RWPE1 (cell line): ENCODE measurements at regions not wholly inside any gene's neighbourhood (a gene's known extent, or its start where the extent isn't known, plus 50 kb on each side); places are given as distances from the start of the nearest gene placed in this dataset.

Experiments used
- CTCF ChIA-PET: fragments of 350-600 bp; sonication (Branson Sonifier 250); formaldehyde crosslinking; extraction: SDS; loops from one replicate; lab custom pipeline; 2021; lab: Yijun Ruan, JAX
- POLR2A ChIA-PET: fragments of 400-600 bp; formaldehyde crosslinking; extraction: SDS; loops from one replicate; lab custom pipeline; 2020; ENCODE audit warnings: antibody characterized with exemption; ENCODE audit not compliant: low non-redundant PET; lab: Yijun Ruan, JAX
- DNase-seq: peaks from one replicate; pipeline ENCODE4 v3.0.0; 2012; ENCODE audit warnings: low spot score
- H3K27ac ChIP-seq: fragments of 450-650 bp; 2 replicates; pipeline ENCODE4 v1.5.1; 2017
- TF ChIP-seq, protein P1 (sequence below): fragments of 450-650 bp; conservative IDR thresholded peaks from 2 replicates; pipeline ENCODE4 v1.5.1; 2017; ENCODE audit warnings: low read depth, mild to moderate bottlenecking

DNA sequence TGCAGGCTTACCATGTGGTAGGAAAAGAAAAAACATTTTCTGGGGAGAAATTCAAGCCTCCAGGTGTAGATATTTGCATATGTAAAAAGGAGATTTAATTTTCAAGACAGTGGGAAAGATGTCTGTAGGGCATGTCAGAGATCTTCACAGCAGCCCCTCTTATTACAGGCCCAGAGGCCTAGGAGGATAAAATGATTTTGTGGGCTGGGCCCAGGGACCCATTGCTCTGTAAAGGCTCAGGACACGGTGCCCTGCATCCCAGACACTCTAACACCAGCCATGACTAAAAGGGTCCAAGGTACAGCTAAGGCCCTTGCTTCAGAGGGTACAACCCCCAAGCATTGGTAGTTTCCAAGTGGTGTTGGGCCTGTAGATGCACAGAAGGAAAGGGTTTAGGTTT lies 680.1 kb downstream of the IGSF11 start:
- TF ChIP-seq, protein P1, sequence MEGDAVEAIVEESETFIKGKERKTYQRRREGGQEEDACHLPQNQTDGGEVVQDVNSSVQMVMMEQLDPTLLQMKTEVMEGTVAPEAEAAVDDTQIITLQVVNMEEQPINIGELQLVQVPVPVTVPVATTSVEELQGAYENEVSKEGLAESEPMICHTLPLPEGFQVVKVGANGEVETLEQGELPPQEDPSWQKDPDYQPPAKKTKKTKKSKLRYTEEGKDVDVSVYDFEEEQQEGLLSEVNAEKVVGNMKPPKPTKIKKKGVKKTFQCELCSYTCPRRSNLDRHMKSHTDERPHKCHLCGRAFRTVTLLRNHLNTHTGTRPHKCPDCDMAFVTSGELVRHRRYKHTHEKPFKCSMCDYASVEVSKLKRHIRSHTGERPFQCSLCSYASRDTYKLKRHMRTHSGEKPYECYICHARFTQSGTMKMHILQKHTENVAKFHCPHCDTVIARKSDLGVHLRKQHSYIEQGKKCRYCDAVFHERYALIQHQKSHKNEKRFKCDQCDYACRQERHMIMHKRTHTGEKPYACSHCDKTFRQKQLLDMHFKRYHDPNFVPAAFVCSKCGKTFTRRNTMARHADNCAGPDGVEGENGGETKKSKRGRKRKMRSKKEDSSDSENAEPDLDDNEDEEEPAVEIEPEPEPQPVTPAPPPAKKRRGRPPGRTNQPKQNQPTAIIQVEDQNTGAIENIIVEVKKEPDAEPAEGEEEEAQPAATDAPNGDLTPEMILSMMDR, result no peak
- POLR2A ChIA-PET, result no interaction called here
- H3K27ac ChIP-seq, result no peak overlapping the region
- no peak for DNase-seq
- CTCF ChIA-PET, result no interaction called here

DNA sequence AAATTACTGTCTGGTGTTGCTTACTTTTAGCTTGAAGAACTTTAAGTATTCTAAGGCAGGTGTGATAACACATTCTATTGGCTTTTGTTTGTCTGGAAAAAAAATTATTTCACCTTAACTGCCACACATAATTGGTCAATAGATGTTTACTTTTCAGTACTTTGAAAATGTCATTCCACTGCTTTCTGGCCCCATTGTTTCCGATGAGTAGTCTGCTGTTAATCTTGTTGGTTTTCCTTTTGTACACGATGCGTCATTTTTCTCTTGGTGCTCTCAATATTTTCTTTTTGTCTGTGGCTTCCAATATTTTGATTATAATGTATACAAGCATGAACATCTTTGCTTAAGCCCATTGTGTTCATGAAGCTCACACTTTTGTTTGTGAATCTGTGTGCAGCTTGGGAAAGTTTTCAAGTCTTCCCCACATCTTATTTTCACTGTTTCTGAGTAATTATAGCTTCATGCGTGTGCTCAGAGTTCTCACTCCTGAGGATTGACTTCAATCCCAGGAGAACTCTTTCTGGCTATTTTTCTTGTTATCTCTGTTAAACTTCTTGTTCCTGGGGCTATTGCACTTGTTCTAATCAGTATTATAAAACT lies 664.7 kb downstream of the IGSF11 start:
- H3K27ac ChIP-seq, result no peak overlapping the region
- POLR2A ChIA-PET, result no interaction called here
- TF ChIP-seq, protein P1, result no peak
- DNase-seq, result no peak
- CTCF ChIA-PET, result no interaction called here

DNA sequence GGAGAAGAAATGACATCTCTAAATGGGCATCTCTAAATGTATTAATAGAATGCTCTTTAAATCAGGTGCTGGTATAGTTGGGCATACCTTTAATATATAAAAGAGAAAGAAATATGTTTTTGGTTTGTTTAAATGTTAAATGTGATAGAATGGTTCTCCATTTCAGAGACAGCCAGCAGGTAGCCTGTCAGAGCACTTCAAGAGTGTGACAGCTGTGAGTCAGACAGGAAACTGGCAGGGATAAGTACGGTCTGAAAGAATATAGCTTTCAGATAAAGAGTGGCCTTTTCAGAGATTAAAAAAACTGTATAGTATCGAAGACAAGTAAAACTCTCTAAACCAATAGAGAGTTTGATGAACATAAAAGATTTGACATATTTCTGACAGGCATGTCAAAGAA lies 654.1 kb downstream of the IGSF11 start:
- ChIA-PET CTCF (no interaction called here), POLR2A (no interaction called here)
- TF ChIP-seq, protein P1, result no peak
- DNase-seq, result peak; percentile 2
- H3K27ac ChIP-seq, result no peak overlapping the region

DNA sequence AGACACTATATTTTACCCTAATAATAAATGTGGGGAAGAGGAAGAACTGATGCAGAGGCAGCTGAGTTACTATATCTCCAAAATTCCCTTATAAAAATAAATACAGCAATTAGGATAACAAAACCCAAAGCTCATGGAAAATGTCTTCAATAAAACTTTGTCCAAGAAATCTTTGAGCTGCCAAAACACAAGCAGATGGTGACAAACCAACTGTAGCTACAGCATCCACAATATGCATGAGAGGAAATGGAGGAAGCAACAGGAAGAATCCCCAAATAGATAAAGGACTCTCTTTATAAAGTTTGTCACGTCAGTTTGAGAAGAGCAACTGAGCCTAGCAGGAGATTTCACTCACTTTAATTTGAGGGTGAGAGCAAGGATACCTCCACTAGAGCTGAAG lies 638.2 kb downstream of the IGSF11 start:
- no peak for DNase-seq
- ChIA-PET CTCF (interaction anchor here (0.6 kb wide), 1 partner anchor 523 kb away, joined by 3 read pairs; no protein-coding TSS in a partner anchor), POLR2A (no interaction called here)
- TF ChIP-seq, protein P1, result no peak
- no peak overlapping the region for H3K27ac ChIP-seq

DNA sequence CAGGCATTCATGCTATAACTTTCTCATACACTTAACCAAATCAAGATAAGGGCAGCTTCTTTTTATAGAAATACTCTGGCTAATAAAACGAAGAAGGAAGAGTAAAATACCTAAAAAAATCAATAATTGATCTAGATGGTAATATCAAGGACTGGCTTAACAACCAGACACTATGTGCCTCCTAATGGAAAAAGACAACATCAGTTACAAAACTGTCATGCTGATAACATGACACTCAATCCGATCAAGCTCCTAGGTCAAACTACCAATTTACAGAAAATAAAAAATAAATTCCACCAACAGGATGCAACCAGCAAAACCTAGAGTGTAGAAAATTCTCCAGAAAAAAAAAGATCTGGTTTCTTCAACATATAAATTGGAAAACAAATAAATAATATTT lies 634.6 kb downstream of the IGSF11 start:
- TF ChIP-seq, protein P1, result no peak
- DNase-seq, result no peak
- ChIA-PET POLR2A (no interaction called here), CTCF (interaction anchor here (0.6 kb wide), 1 partner anchor 849 kb away, joined by 4 read pairs; no protein-coding TSS in a partner anchor)
- no peak overlapping the region for H3K27ac ChIP-seq

DNA sequence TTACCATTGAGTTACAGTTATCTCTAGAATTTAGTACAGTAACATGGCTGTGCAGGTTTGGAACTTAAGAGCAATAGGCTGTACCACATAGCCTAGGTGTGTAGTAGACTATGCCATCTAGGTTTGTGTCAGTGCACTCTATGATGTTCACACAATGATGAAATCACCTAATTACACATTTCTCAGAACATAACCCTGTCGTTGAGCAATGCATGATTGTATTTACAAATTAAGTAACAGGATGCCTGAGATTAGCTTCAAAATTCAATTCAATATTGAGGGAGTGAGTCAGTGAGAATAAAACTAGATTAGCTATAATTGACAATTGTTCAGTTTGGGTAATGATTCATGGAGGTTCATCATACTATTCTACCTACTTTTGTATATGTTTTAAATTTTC lies 633.8 kb downstream of the IGSF11 start:
- CTCF ChIA-PET, result no interaction called here
- H3K27ac ChIP-seq, result no peak overlapping the region
- POLR2A ChIA-PET, result no interaction called here
- peak; percentile 15 for DNase-seq
- TF ChIP-seq, protein P1, result no peak
